ENCODE measurements at regions not wholly inside any gene's neighbourhood (a gene's known extent, or its start where the extent isn't known, plus 50 kb on each side); places are given as distances from the start of the nearest gene placed in this dataset.

DNA sequence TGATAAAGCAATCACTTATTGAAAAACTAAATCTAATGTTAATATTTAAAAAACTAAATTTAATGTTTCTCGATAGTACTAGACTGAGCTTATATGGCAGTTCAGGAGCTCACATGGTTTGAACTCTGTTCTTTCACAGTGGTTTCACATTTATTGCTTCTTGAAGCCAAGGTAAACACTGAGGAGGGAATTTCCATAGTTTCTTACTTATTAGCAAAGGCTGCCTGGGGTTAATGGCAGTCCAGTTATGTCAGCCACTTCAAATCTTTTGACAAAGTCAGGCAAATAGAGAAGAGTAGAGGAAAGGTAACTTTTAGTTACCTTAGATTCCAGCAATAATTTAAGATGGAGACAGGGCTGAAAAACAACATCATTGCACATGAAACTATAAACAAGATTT, 831.5 kb downstream of the ROBO2 start:
- no peak overlapping the region for H3K4me3 ChIP-seq
- H3K9me3 ChIP-seq, result peaks cover 0 to 13% (median 9%) of the 10 kb centered on the region in 8 donors
- no peaks in the 10 kb centered on the region for H3K27me3 ChIP-seq (replicated peaks in 1 of 7)
- no peak for TF ChIP-seq POLR2AphosphoS5 (IDR thresholded peaks at IDR 0.05)
- TF ChIP-seq POLR2A (IDR thresholded peaks at IDR 0.05), result no peak
- TF ChIP-seq, protein P1, sequence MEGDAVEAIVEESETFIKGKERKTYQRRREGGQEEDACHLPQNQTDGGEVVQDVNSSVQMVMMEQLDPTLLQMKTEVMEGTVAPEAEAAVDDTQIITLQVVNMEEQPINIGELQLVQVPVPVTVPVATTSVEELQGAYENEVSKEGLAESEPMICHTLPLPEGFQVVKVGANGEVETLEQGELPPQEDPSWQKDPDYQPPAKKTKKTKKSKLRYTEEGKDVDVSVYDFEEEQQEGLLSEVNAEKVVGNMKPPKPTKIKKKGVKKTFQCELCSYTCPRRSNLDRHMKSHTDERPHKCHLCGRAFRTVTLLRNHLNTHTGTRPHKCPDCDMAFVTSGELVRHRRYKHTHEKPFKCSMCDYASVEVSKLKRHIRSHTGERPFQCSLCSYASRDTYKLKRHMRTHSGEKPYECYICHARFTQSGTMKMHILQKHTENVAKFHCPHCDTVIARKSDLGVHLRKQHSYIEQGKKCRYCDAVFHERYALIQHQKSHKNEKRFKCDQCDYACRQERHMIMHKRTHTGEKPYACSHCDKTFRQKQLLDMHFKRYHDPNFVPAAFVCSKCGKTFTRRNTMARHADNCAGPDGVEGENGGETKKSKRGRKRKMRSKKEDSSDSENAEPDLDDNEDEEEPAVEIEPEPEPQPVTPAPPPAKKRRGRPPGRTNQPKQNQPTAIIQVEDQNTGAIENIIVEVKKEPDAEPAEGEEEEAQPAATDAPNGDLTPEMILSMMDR (IDR thresholded peaks at IDR 0.05 in 8 of 11, conservative IDR thresholded peaks at IDR 0.05 in 3 of 11), result no peak
- 88 to 98% (median 96%) methylated on average over 1 of the region's 1 CpG for WGBS, 5 donors
- no peak overlapping the region for H3K27ac ChIP-seq
- H3K4me1 ChIP-seq, result no peaks in the 10 kb centered on the region
- H3K36me3 ChIP-seq, result no peaks in the 10 kb centered on the region
- no peak for DNase-seq
- intact Hi-C loops (cut with DNase I; ENCODE audit: low total_unique reads), result no loop called here

DNA sequence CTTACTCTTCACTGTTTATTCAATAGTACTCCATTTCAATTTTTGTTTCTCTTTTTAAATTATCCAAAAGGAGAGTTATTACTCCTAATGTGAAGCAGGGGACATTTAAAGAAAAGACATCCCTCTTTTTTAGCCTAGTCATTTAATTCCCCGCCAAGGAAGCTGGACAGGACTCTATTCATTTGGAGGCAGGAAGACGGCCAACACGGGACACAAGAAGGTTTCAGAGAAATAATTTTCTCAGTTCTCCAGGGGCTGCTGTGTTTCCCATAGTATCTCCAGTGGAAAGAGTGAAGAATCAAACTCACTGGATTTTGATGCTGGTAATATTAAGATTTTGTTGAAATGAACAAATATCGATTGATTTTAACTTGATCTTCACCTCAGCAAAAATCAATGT, 833.7 kb downstream of the ROBO2 start:
- intact Hi-C loops (cut with DNase I; ENCODE audit: low total_unique reads), result no loop called here
- WGBS, 5 donors, result 84 to 90% (median 88%) methylated on average over 4 of the region's 4 CpGs
- no peak for TF ChIP-seq POLR2A (IDR thresholded peaks at IDR 0.05)
- no peak for TF ChIP-seq POLR2AphosphoS5 (IDR thresholded peaks at IDR 0.05)
- TF ChIP-seq, protein P1 (IDR thresholded peaks at IDR 0.05 in 8 of 11, conservative IDR thresholded peaks at IDR 0.05 in 3 of 11), result no peak

DNA sequence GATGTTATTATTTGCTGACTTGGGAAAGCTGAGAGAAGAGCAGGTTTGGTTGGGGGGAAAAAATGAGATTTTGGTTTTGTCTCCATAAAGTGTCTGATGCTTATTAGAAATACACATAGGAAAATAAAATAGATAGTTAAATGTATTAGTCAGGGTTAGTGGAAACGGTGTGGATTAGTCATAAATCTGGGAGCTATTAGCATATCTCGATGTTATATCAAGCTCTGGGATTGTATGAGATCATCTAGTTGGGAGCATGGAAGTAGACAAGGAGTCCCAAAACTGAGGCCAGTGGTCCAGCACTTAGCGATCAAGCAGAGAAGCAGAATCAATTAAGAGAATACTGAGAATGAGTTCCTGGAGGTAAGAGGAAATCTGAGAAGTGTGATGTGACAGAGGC, 845.5 kb downstream of the ROBO2 start:
- 76 to 94% (median 83%) methylated on average over 3 of the region's 3 CpGs for WGBS, 5 donors
- TF ChIP-seq POLR2A (IDR thresholded peaks at IDR 0.05), result no peak
- TF ChIP-seq, protein P1 (IDR thresholded peaks at IDR 0.05 in 8 of 11, conservative IDR thresholded peaks at IDR 0.05 in 3 of 11), result no peak
- TF ChIP-seq POLR2AphosphoS5 (IDR thresholded peaks at IDR 0.05), result no peak
- no peak overlapping the region for H3K4me3 ChIP-seq

More for the DNA sequence above, 833.7 kb downstream of the ROBO2 start:
- Histone ChIP-seq H3K4me1 (no peaks in the 10 kb centered on the region), H3K9me3 (peaks cover 0 to 20% (median 7%) of the 10 kb centered on the region in 8 donors), H3K36me3 (no peaks in the 10 kb centered on the region), H3K4me3 (no peak overlapping the region), H3K27me3 (replicated peaks in 1 of 7) (no peaks in the 10 kb centered on the region), H3K27ac (no peak overlapping the region)
- DNase-seq, result no peak

DNA sequence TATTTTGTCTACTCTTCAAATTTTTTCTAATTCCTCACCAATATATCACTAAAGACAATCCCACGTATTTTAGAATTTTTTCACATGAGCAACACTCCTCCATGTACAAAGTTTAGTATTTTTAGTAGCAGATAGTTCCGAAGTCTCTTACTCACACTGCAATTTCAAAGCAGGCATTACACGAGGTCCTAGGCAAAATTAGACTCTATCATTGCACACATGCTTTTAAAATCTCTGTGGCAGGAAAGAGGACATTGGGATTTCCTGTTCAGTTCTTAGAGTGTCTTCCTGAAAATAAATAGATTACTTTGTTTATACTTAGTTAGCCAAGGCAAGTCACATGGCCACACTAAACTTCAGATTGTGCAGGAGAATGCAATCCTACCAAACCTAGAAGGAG, 847.7 kb downstream of the ROBO2 start:
- intact Hi-C loops (cut with DNase I; ENCODE audit: low total_unique reads), result no loop called here
- H3K4me1 ChIP-seq, result no peaks in the 10 kb centered on the region
- no peaks in the 10 kb centered on the region for H3K36me3 ChIP-seq
- no peak for DNase-seq
- 32 to 51% (median 38%) methylated on average over 3 of the region's 3 CpGs for WGBS, 5 donors
- TF ChIP-seq POLR2A (IDR thresholded peaks at IDR 0.05) (no peak), POLR2AphosphoS5 (IDR thresholded peaks at IDR 0.05) (no peak)
- TF ChIP-seq, protein P1 (IDR thresholded peaks at IDR 0.05 in 8 of 11, conservative IDR thresholded peaks at IDR 0.05 in 3 of 11), result no peak
- no peaks in the 10 kb centered on the region for H3K27me3 ChIP-seq (replicated peaks in 1 of 7)
- no peak overlapping the region for H3K27ac ChIP-seq
- H3K4me3 ChIP-seq, result no peak overlapping the region
- H3K9me3 ChIP-seq, result peaks cover 0 to 6% (median 0%) of the 10 kb centered on the region in 8 donors

More for the DNA sequence above, 845.5 kb downstream of the ROBO2 start:
- Histone ChIP-seq H3K27ac (no peak overlapping the region), H3K36me3 (no peaks in the 10 kb centered on the region), H3K9me3 (peaks cover 0 to 8% (median 0%) of the 10 kb centered on the region in 8 donors), H3K4me1 (no peaks in the 10 kb centered on the region), H3K27me3 (replicated peaks in 1 of 7) (no peaks in the 10 kb centered on the region)
- intact Hi-C loops (cut with DNase I; ENCODE audit: low total_unique reads), result no loop called here
- no peak for DNase-seq
